Left lobe of liver (tissue), 2 donors: ENCODE measurements at regions not wholly inside any gene's neighbourhood (a gene's known extent, or its start where the extent isn't known, plus 50 kb on each side); places are given as distances from the start of the nearest gene placed in this dataset.
"Not testable (repeated sequence)": the region's sequence is repeated elsewhere in the genome, so short reads cannot be mapped to it uniquely, and the experiment has no call there.

ENCODE experiments used
- ATAC-seq: fragments of 200-7000 bp; cut with Tn5 transposase; one replicate; pipeline ENCODE4 v1.9.1; 2020; ENCODE audit warnings: mild to moderate bottlenecking, moderate library complexity
- DNase-seq: peaks from one replicate; pipeline ENCODE4 v3.0.0-alpha.2; 2020; ENCODE audit warnings: low spot score
- donor health status: DM: no; HTN: no; CAD: no; lungs with moderate emphysema.
- donor health status: DM: no; HTN: yes; CAD: no.

- ATAC-seq (no peak), DNase-seq (no peak)
Observed at GRCh38 chr4:58413849-58414248, 1303.7 kb upstream of the IGFBP7 start.

- ATAC-seq (no peak), DNase-seq (no peak)
Observed at GRCh38 chr4:58411904-58412303, 1301.7 kb upstream of the IGFBP7 start.

DNA sequence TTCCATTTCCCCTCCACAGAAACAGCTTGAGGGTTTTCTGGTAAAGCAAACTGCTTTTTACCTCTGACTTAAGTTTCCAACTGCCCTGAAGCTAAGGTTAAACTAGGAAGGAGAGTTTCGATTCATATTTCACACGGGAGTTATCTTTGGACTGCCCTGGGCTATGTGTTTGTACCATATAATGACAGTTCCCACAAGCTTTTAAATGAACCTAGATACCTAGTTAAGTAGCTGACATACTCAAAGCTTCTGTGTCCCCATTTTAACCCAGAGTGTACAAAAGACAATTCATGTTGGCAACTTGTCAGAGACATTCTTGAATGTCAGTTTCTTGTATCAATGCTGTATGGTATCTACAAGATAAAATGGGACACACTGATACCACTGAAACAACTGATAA, 1296.6 kb upstream of the IGFBP7 start:
- DNase-seq: no peak
- no peak for ATAC-seq

GRCh38 chr4:58368221-58368620, 1258.0 kb upstream of the IGFBP7 start:
- ATAC-seq (no peak), DNase-seq (no peak)

GRCh38 chr4:58360354-58361133, 1250.4 kb upstream of the IGFBP7 start:
- ATAC-seq (no peak), DNase-seq (no peak)

GRCh38 chr4:58359590-58359989, 1249.4 kb upstream of the IGFBP7 start:
- no peak for ATAC-seq
- DNase-seq: no peak

GRCh38 chr4:58357947-58358346, 1247.8 kb upstream of the IGFBP7 start:
- no peak for ATAC-seq
- DNase-seq: no peak

GRCh38 chr4:58325070-58325469, 1214.9 kb upstream of the IGFBP7 start:
- ATAC-seq (no peak), DNase-seq (no peak)

- DNase-seq (no peak), ATAC-seq (no peak)
Observed at GRCh38 chr4:58313444-58313843, 1203.3 kb upstream of the IGFBP7 start.

DNA sequence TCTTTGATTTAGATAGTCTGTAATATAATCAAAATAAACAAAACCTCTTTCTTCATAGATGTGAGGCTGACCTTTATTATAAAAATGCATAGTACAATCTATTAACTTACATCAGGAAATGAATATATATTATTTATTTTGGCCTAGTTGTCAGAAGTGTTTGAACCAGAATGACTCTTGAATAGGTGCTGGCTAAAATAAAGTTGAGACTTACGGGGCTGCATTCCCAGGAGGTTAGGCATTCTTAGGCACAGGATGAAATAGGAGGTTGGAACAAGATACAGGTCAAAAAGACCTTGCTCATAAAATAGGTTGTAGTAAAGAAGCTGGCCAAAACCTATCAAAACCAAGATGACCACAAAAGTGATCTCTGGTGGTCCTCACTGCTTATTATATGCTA, 1193.3 kb upstream of the IGFBP7 start:
- no peak for ATAC-seq

DNA sequence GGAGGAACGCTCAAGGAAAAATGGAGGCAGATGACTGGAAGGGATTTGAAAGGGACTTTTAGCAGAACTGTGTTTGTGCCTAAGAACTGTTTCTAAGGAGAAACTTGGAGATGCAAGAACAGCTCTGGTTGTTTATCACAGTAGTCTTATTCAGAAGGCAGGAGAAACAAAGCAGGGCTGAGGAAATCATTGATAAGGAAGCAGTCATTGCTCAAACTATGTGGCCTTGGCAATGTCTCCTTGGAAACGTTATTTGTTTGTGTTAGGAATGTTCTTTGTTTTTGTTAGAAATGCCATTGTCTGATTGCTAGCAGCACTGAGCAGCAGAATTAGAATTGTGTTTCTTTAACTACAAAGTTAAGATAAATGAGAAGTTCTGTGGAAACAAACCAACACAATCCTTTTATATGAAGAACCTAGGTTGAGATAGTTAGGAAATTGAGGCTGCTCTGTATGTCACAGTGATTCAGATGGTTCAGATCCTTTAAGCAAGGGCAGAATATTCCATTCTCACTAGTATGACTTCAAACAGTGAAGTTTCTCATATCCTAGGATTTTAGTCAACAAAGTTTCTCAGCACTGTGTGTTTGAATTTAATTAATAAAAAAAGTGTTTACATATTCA, 1191.3 kb upstream of the IGFBP7 start:
- ATAC-seq (no peak), DNase-seq (no peak)

More for the DNA sequence above, 1193.3 kb upstream of the IGFBP7 start:
- DNase-seq: no peak

GRCh38 chr4:58286335-58286734, 1176.2 kb upstream of the IGFBP7 start:
- DNase-seq: no peak
- no peak for ATAC-seq

DNA sequence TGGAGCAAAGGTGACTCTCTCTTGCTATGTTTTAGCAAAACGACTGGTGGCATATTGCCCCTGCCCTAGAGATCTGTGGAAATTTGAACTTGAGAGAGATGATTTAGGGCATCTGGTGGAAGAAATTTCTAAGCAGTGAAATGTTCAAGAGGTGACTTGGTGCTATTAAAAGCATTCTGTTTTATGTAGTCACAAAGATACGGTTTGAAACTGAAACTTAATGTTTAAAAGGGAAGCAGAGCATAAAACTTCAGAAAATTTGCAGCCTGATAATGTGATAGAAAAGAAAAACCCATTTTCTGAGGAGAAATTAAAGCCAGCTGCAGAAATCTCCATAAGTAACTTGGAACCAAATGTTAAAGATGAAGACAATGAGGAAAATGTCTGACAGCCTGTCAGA, 1170.7 kb upstream of the IGFBP7 start:
- ATAC-seq, DNase-seq: not testable (repeated sequence)

GRCh38 chr4:58275856-58276255, 1165.7 kb upstream of the IGFBP7 start:
- DNase-seq (no peak), ATAC-seq (no peak)

- no peak for ATAC-seq
- no peak for DNase-seq
Observed at GRCh38 chr4:58274553-58274952, 1164.4 kb upstream of the IGFBP7 start.

DNA sequence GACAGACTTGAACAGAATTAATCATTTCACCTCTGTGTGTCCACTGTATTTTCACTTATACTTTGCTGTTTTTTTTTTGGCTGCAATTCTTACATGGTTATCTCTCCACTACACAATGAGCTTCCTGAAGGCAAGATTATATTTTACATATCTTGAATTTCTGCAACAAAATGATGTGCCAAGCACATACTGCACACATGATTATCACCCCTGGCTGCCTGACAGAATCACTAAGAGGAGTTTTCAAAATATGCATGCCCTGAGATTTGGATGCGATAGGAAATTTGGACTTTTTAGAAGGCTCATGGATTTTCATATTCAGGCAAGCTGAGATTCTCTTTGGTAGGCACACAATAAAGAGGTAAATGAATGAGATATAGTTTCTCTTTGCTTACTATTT, 1162.1 kb upstream of the IGFBP7 start:
- DNase-seq: no peak
- no peak for ATAC-seq

- no peak for ATAC-seq
- no peak for DNase-seq
Observed at GRCh38 chr4:58265734-58266133, 1155.5 kb upstream of the IGFBP7 start.

- DNase-seq (no peak), ATAC-seq (no peak)
Observed at GRCh38 chr4:58261526-58261925, 1151.3 kb upstream of the IGFBP7 start.

- ATAC-seq (no peak), DNase-seq (no peak)
Observed at GRCh38 chr4:58254291-58254690, 1144.1 kb upstream of the IGFBP7 start.

DNA sequence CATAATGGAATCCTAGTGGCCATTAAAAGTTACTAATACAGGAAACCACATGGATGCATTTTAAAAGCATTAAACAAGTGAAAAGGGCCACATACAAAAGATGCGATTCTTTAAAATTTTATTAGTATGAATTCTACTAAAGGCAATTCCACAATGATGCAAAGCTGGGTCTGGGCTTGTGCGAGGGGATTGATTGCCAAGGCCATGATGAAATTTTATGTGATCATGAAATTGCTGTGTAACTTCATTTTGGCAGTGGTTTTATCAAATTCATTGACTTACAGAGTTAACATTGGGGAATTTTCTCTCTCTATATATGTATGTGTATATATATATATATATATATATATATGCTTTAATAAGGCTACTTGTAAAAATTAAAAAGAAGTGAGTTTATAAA, 1142.5 kb upstream of the IGFBP7 start:
- ATAC-seq (no peak), DNase-seq (no peak)

DNA sequence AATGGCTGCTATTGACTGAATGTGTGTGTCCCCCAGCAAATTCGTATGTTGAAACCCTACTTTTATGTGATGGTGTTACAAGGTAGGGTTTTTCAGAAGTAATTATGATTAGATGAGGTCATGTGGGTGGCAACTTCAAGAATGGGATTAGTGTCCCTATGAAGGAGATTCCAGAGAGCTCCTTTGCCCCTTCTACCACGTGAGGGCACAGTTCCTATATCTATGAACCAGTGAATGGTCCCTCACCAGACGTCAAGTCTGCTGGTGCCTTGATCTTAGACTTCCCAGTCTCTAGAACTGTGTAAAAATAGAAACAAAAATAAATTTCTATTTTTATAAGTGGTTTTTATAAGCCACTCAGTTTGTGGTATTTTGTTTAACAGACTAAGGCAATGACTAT, 1137.6 kb upstream of the IGFBP7 start:
- no peak for DNase-seq
- no peak for ATAC-seq

DNA sequence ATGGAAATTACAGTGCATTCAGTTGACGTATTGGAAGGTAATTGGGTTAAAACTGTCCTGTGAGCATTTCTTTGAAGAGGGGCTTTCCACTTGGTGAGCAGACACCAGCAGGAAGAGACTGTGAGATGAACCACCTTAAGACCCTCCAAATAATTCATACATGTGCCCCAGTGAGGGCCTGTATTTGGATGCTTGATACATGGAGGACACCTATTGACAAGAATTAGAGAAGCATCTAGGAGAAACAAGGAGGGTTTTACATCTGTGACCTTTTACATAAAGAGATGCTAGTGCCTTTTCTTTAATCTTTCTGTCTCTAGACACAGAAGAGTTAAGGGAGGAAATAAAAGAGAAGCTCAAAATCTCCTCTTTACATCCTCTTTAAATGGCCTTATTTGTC, 1115.3 kb upstream of the IGFBP7 start:
- no peak for ATAC-seq
- no peak for DNase-seq

DNA sequence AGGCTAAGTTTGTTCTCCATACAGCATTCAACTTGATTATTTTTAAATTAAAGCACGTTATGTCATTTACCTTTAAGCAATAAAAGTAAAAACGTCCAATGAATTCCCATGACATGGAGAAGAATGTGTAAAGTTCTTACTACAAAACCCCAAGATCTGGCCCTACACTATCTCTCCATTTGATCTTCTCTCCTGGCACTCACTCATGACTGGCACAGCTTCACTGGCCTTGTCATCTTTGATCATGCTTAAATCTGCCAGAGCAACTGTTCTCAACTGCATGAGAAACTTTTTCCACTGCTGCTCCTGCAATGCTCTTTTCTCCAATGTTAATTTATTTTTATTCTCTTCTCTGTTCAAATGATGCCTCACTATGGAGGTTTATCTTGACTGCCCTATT, 1109.0 kb upstream of the IGFBP7 start:
- DNase-seq (no peak), ATAC-seq (no peak)
